GM12873 (cell line): ENCODE measurements at regions not wholly inside any gene's neighbourhood (a gene's known extent, or its start where the extent isn't known, plus 50 kb on each side); places are given as distances from the start of the nearest gene placed in this dataset.

Experiments used
- TF ChIP-seq, protein P1 (sequence below): IDR thresholded peaks from 2 replicates; pipeline ENCODE4 v1.5.1; 2012; ENCODE audit warnings: low read depth, mild to moderate bottlenecking, moderate library complexity, low read length, control low read depth; ENCODE audit not compliant: insufficient read depth; ENCODE audit errors: missing control alignments

DNA sequence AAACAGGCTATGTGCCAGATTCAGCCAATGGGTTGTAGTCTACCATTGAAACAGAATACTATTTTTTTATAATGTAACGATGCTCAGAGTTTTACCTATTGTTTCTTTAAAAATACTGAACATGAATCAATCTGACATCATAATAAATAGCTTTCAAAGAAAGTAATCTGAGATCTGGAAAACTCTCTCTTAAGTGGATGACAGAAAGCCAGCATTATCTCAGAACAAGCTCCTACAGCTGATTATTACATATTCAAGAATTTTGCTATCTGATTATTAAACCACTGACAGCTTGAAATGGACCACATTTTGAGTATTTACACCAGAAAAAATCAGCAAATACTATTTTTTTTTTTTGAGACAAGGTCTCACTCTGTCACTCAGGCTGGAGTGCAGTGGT is 484.2 kb upstream of the SOX9 start:
- TF ChIP-seq, protein P1, sequence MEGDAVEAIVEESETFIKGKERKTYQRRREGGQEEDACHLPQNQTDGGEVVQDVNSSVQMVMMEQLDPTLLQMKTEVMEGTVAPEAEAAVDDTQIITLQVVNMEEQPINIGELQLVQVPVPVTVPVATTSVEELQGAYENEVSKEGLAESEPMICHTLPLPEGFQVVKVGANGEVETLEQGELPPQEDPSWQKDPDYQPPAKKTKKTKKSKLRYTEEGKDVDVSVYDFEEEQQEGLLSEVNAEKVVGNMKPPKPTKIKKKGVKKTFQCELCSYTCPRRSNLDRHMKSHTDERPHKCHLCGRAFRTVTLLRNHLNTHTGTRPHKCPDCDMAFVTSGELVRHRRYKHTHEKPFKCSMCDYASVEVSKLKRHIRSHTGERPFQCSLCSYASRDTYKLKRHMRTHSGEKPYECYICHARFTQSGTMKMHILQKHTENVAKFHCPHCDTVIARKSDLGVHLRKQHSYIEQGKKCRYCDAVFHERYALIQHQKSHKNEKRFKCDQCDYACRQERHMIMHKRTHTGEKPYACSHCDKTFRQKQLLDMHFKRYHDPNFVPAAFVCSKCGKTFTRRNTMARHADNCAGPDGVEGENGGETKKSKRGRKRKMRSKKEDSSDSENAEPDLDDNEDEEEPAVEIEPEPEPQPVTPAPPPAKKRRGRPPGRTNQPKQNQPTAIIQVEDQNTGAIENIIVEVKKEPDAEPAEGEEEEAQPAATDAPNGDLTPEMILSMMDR: no peak

DNA sequence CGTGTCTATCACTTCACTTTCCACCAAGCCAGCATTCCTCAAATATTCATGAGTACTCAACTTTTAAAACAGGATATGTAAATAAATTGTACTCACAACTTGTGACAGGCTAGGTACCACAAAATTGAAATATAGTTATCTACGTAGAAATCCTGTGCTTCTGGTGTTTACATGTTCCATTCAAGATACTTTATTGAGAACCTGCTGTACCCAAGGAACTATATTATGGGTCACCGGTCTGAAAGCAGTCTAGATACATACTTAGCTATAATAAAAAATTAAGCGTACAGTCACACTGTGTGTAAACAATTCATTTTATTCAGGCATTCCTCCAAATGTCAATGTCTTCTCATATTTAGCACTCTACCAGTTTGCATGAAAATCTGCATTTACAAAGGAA is 482.2 kb upstream of the SOX9 start:
- TF ChIP-seq, protein P1: no peak

DNA sequence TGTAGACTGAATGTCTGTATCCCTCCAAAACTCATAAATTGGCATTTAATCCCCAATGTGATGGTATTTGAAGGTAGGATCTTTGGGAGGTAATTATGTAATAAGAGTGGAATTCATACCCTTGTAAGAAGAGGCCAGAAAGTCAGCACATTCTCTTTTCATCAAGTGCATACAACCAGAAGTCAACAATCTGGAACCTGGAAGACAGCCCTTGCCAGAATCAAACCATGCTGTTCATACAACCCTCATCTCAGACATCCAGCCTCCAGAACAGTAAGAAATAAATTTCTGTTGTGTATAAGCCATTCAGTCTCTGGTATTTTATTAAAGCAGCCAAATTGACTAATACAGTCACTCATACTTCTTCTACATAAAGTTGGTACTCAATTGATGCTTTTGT is 481.0 kb upstream of the SOX9 start:
- TF ChIP-seq, protein P1: no peak

DNA sequence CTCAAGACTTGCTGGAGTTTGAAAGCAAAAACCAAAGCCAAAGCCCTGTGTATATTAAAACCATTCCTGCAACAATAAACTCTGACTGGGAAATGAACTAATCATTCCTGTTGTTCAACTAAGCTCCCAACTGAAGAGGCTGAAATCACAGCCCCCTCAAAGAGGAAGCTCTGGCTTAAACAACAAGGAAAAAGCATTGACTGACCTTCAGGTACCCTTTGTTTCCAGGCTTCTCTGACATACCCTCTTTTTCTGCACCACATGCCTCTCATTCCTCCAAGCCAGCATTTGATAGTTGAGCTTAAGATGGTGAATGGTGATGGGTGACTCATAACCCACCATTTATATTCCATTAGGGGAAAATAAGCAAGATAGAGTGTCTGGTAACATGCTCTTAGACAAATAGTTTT is 470.9 kb upstream of the SOX9 start:
- TF ChIP-seq, protein P1: no peak

DNA sequence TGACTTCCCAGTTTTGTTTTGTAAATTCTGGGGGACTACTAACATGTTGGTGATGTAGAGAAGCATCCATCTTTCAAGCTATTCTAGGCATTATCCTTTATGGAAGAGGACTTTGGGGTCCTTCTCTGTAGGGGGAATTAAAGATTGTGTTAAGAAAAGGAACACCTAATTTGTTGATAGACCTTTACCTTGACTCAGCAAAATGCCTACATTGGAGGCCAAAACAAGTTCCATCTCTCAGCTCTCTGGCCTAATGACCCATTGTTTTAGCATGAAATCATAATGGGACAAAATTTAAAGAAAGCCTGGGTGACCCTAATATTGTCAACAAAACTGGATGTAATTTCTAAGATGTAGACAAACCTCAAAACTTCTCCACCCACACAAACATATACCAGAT is 465.3 kb upstream of the SOX9 start:
- TF ChIP-seq, protein P1: no peak

DNA sequence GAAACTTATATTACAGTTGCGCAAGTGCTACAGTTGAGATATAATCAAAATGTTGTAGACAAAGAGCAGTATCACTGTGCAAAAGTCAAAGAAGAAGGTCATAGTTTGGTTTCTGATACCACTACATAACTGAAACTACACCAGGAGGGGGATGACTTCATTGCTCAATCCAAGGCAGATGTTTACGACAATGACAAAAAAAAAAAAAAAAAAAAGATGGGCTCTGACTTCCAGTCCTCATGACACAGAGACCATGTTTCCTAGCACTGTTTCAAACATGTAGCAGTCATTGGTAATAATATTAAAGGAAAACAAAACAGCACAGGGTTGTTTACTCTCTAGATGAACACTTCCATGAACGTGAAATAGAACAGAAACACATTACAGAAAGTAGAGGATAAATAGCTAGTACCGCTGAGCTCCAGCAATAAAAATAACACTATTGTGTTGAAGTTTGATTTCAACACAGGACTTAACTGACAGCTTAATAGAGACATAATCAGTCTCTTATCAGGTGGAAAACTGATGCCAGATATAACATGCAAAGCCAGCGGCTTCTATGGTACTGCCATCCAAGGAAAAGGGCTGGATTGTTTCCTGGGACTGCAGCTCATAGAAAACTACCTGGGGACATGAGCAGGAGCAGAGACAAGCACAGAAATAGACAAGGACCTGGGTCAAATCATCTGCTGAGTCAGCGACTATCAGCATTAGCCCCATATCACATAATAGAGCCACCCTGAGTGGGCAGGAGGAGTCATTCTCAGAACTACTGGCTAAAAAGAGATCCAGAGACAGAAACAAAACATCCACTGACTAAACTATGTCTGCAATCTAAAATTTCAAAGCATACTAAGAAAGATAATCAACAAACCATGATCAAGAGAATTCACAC is 463.6 kb upstream of the SOX9 start:
- TF ChIP-seq, protein P1: no peak

DNA sequence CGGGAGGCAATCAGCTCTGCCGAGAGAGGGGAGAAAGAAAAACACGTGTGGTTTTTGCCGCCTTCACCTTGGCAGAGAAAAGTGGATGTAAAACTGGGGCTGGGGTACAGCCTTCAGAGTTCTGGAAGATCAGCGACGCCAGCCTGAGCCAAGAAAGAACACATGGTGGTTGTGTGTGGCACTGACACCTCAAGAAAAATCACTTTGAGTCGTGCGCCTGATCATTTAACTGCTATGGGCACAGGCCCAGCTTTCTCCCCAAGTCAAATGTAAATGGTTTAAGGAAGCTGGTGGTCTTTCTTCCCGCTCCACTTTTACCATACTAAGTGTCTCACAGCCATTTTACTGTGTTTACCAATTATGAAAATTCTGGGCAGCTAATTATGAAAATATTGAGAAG is 461.8 kb upstream of the SOX9 start:
- TF ChIP-seq, protein P1: no peak
